Body of pancreas (tissue), 4 donors: ENCODE measurements at regions not wholly inside any gene's neighbourhood (a gene's known extent, or its start where the extent isn't known, plus 50 kb on each side); places are given as distances from the start of the nearest gene placed in this dataset.

Experiments
- CTCF ChIP-seq, 7 experiments: fragments of 450-650 bp in 4 of 7; fragments of 200-600 bp in 3 of 7; sonication (generic) in 3 of 7; IDR thresholded peaks; one replicate each; pipeline ENCODE4 v1.5.1; 2016 to 2019; ENCODE audit warnings: antibody characterized with exemption in 7 of 7
- POLR2A ChIP-seq, 3 donors: fragments of 450-650 bp; IDR thresholded peaks; one replicate each; pipeline ENCODE4 v1.6.1; 2016; ENCODE audit warnings: antibody characterized with exemption in 3 of 3, mild to moderate bottlenecking in 2 of 3

- no peak for TF ChIP-seq CTCF (IDR thresholded peaks at IDR 0.05)
- TF ChIP-seq POLR2A (IDR thresholded peaks at IDR 0.05): no peak
Measured at GRCh38 chrX:20789103-20789502, 522.4 kb upstream of the RPS6KA3 start.
